K562 (cell line): ENCODE measurements at regions not wholly inside any gene's neighbourhood (a gene's known extent, or its start where the extent isn't known, plus 50 kb on each side); places are given as distances from the start of the nearest gene placed in this dataset.

Experiments
- ATAC-seq: fragments of 200-7000 bp; cut with Tn5 transposase; 3 replicates; pipeline ENCODE4 v1.9.1; 2020; ENCODE audit warnings: moderate library complexity
- BruUV-seq: library from RNA; stranded (reverse); fragments of 400-500 nt; replicated peaks from 2 replicates; lab custom pipeline; 2021; lab: Mats Ljungman, UMichigan
- CTCF ChIA-PET: fragments of 300-600 bp; formaldehyde crosslinking; extraction: SDS; loops from one replicate; lab custom pipeline; 2021; ENCODE audit warnings: low intra/inter-chr PET ratio; lab: Yijun Ruan, JAX
- POLR2A ChIA-PET: fragments of 300-600, 350-650 bp; sonication (Branson Sonifier 250); formaldehyde crosslinking; extraction: SDS; loops from one replicate; lab custom pipeline; 2021; ENCODE audit warnings: antibody characterized with exemption, inconsistent platforms; lab: Yijun Ruan, JAX
- DNase-seq, 4 experiments: peaks; one replicate each; pipeline versions ENCODE4 v3.0.0 to v3.0.0-alpha.2; 2011 to 2018; ENCODE audit warnings: low spot score in 3 of 4, mixed read lengths in 3 of 4; ENCODE audit errors: extremely low read depth in 1 of 4
- FAIRE-seq: peaks from 2 replicates; lab custom pipeline; 2011; peaks lifted over from hg19 to GRCh38; lab: Jason Lieb, UNC
- H2AFZ ChIP-seq: 2 replicates; pipeline ENCODE4 v1.6.0; 2011; ENCODE audit warnings: low read depth, low read length, control low read depth, inconsistent platforms
- H3K27ac ChIP-seq: fragments of 200-600 bp; 3 replicates; pipeline ENCODE4 v1.8.0; 2011; ENCODE audit warnings: low read depth, mild to moderate bottlenecking, control low read depth, inconsistent platforms, low read length, moderate library complexity, mixed read lengths; ENCODE audit errors: extremely low read depth
- H3K27me3 ChIP-seq, 2 experiments: fragments of 300-600 bp in 1 of 2; 2 replicates in 1 of 2; 3 replicates in 1 of 2; pipeline versions ENCODE4 v1.6.0 to v1.8.0; 2011; ENCODE audit warnings: inconsistent platforms in 2 of 2, low read length in 2 of 2, mild to moderate bottlenecking in 1 of 2, mixed read lengths in 1 of 2, moderate library complexity in 1 of 2; ENCODE audit not compliant: control insufficient read depth in 2 of 2, insufficient read depth in 2 of 2
- H3K36me3 ChIP-seq: fragments of 300-600 bp; 3 replicates; pipeline ENCODE4 v1.8.0; 2011; ENCODE audit warnings: mild to moderate bottlenecking, low read length, inconsistent platforms; ENCODE audit not compliant: control insufficient read depth, insufficient read depth
- H3K4me1 ChIP-seq, 2 experiments: fragments of 200-600 bp in 1 of 2; replicated peaks in 1 of 2; 2 replicates in 1 of 2; 3 replicates in 1 of 2; pipeline versions ENCODE4 v1.5.1 to v1.8.0; 2011; ENCODE audit warnings: inconsistent platforms in 2 of 2, low read length in 2 of 2, mild to moderate bottlenecking in 1 of 2, mixed read lengths in 1 of 2, moderate library complexity in 1 of 2; ENCODE audit not compliant: control insufficient read depth in 2 of 2, insufficient read depth in 2 of 2
- H3K4me2 ChIP-seq: 2 replicates; pipeline ENCODE4 v1.6.1; 2011; ENCODE audit warnings: low read length, control low read depth, inconsistent platforms, mixed read lengths; ENCODE audit not compliant: insufficient read depth
- H3K4me3 ChIP-seq: fragments of 200-600 bp; sonication (generic), shearing (Covaris generic); 2 replicates; pipeline ENCODE4 v1.5.1; 2016; ENCODE audit warnings: control low read depth, inconsistent platforms
- H3K79me2 ChIP-seq: fragments of 200-600 bp; 3 replicates; pipeline ENCODE4 v1.8.0; 2011; ENCODE audit warnings: low read length, inconsistent platforms; ENCODE audit not compliant: control insufficient read depth, insufficient read depth
- H3K9ac ChIP-seq, 2 experiments: 2 replicates each; pipeline versions ENCODE4 v1.6.0 to v1.6.1; 2011; ENCODE audit warnings: low read depth in 2 of 2, low read length in 2 of 2, control low read depth in 1 of 2, inconsistent platforms in 1 of 2, mild to moderate bottlenecking in 1 of 2, mixed read lengths in 1 of 2; ENCODE audit not compliant: insufficient read depth in 1 of 2
- H3K9me1 ChIP-seq: one replicate; pipeline ENCODE4 v1.6.0; 2011; ENCODE audit warnings: inconsistent platforms, mild to moderate bottlenecking, low read length, moderate library complexity; ENCODE audit not compliant: control insufficient read depth, insufficient read depth
- H3K9me3 ChIP-seq: replicated peaks from 2 replicates; pipeline ENCODE4 v1.5.1; 2011; ENCODE audit warnings: low read depth, low read length, inconsistent platforms; ENCODE audit not compliant: control insufficient read depth, insufficient read depth
- H4K20me1 ChIP-seq: replicated peaks from 2 replicates; pipeline ENCODE4 v1.6.1; 2011; ENCODE audit warnings: low read length, inconsistent platforms, mixed read lengths; ENCODE audit not compliant: control insufficient read depth, insufficient read depth
- BRCA1 ChIP-seq, 2 experiments: fragments of 450-650 bp in 1 of 2; sonication (generic) in 1 of 2; formaldehyde crosslinking in 1 of 2; IDR thresholded peaks; 2 replicates each; pipeline versions ENCODE4 v1.5.0 to v1.6.1; 2017 to 2020; ENCODE audit warnings: mild to moderate bottlenecking in 1 of 2, missing genetic modification reagents in 1 of 2
- BRD4 ChIP-seq: fragments of 200-600 bp; sonication (generic); IDR thresholded peaks from 2 replicates; pipeline ENCODE4 v1.6.1; 2017; ENCODE audit warnings: inconsistent platforms
- C11orf30 ChIP-seq: fragments of 450-650 bp; IDR thresholded peaks from 2 replicates; pipeline ENCODE4 v1.6.1; 2016; ENCODE audit warnings: low read depth, mild to moderate bottlenecking
- CHD1 ChIP-seq: fragments of 200-600 bp; sonication (generic); IDR thresholded peaks from one replicate; pipeline ENCODE4 v1.6.1; 2012; ENCODE audit warnings: mild to moderate bottlenecking, moderate library complexity, low read length, inconsistent platforms
- DMBX1 ChIP-seq: fragments of 250-450 bp; sonication (Bioruptor Pico); IDR thresholded peaks from 2 replicates; pipeline ENCODE4 v1.8.0; 2022; ENCODE audit warnings: inconsistent platforms, mild to moderate bottlenecking, moderate library complexity, borderline replicate concordance
- FOXM1 ChIP-seq, 2 experiments: fragments of 450-650 bp in 1 of 2; sonication (generic) in 1 of 2; formaldehyde crosslinking in 1 of 2; IDR thresholded peaks; 2 replicates each; pipeline versions ENCODE4 v1.6.1 to v1.9.0; 2017 to 2022; ENCODE audit warnings: low read depth in 2 of 2, mild to moderate bottlenecking in 2 of 2, missing genetic modification reagents in 1 of 2, moderate library complexity in 1 of 2
- HEY1 ChIP-seq: fragments of 250-450 bp; sonication (Bioruptor Pico); IDR thresholded peaks from 2 replicates; pipeline ENCODE4 v1.5.0; 2020; ENCODE audit warnings: mild to moderate bottlenecking, moderate library complexity, borderline replicate concordance
- SP1 ChIP-seq: sonication (generic); formaldehyde crosslinking; IDR thresholded peaks from 2 replicates; pipeline ENCODE4 v1.8.1; 2022; ENCODE audit warnings: mild to moderate bottlenecking, missing genetic modification reagents
- ZNF778 ChIP-seq: fragments of 450-650 bp; formaldehyde crosslinking; IDR thresholded peaks from 2 replicates; pipeline ENCODE4 v1.4.0; 2020; ENCODE audit warnings: mild to moderate bottlenecking, moderate library complexity
- ZSCAN32 ChIP-seq: fragments of 450-650 bp; formaldehyde crosslinking; IDR thresholded peaks from 2 replicates; pipeline ENCODE4 v1.4.0; 2020; ENCODE audit warnings: mild to moderate bottlenecking, moderate library complexity
- WGBS: fragments of 100-300 bp; shearing (Covaris generic); methylation state at CpG from one replicate; pipeline ENCODE4 v1.1.6; 2016; ENCODE audit warnings: low coverage, mixed read lengths; ENCODE audit not compliant: insufficient coverage; ENCODE audit errors: missing lambda C conversion rate; 5-methylcytosine and 5-hydroxymethylcytosine counted together
- in situ Hi-C: fragments of 300-500 bp; cut with MboI; formaldehyde crosslinking; loops from 4 replicates; pipeline ENCODE4 v1.15.0; 2018; ENCODE audit warnings: inconsistent platforms, mixed read lengths
- intact Hi-C: fragments of 100-400 bp; cut with micrococcal nuclease; formaldehyde crosslinking; loops from 2 replicates; pipeline ENCODE4 v1.14.2; 2022
- TF ChIP-seq, protein P1 (sequence below), 2 experiments: IDR thresholded peaks; 2 replicates each; pipeline ENCODE4 v1.6.1; 2011; ENCODE audit warnings: borderline replicate concordance in 1 of 2, control low read depth in 1 of 2, low read depth in 1 of 2, low read length in 1 of 2, mild to moderate bottlenecking in 1 of 2, mixed read lengths in 1 of 2, moderate library complexity in 1 of 2; ENCODE audit not compliant: insufficient read depth in 1 of 2, insufficient read length in 1 of 2, poor library complexity in 1 of 2, severe bottlenecking in 1 of 2; ENCODE audit errors: extremely low read depth in 1 of 2
- TF ChIP-seq, protein P2 (sequence below): sonication (generic); formaldehyde crosslinking; IDR thresholded peaks from 2 replicates; pipeline ENCODE4 v1.8.1; 2023; ENCODE audit warnings: mild to moderate bottlenecking, missing genetic modification reagents
- TF ChIP-seq, protein P3 (sequence below): fragments of 450-650 bp; IDR thresholded peaks from 2 replicates; pipeline ENCODE4 v1.7.1; 2018; ENCODE audit warnings: mild to moderate bottlenecking, low read depth; ENCODE audit not compliant: partially characterized antibody
- TF ChIP-seq, protein P4 (sequence below): sonication (generic); IDR thresholded peaks from 2 replicates; pipeline ENCODE4 v1.6.1; 2016

DNA sequence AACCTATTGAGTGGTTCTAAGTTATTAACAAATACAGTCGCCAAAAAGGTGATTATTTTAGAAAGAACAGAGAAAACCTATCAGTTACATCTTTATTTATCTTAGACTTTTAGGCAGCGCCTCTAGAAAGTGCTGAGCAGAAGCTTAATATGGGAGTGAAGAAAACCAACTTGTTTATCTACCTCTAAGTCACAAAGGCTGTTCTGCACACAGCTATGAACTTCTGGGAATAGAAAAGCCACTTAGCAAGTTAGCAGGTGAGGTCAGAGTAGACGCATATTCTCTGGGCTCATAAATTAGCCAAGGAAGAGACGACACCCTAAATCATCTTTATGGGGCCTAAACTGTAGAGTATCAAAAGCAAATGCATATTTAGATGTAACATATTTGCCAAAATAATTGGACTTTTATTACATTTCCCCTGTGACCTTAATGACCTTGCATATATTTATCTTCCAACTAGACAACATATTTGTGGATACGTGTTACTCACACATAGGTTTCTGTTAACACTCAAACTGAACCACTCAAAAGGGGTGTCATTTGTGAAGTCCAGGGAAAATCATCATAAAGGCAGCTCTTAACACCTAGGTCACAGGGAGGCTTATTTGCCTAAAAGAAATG lies 267.1 kb downstream of the ADGB start:
- H3K36me3 ChIP-seq = peaks cover 5% of the 10 kb centered on the region
- peak overlapping the region; percentile 76 for H2AFZ ChIP-seq
- H3K79me2 ChIP-seq = no peaks in the 10 kb centered on the region
- no peaks in the 10 kb centered on the region for H4K20me1 ChIP-seq
- intact Hi-C loops (no loop called here), in situ Hi-C loops (no loop called here)
- H3K9me1 ChIP-seq = no peaks in the 10 kb centered on the region
- FAIRE-seq (no peak), DNase-seq (no peak), ATAC-seq (peak; percentile 46)
- ChIA-PET CTCF (no interaction called here), POLR2A (interaction anchor here (0.9 to 2.5 kb wide), 4 partner anchors 12 to 338 kb away, joined by 3 to 13 read pairs (median 5); no protein-coding TSS in a partner anchor)
- H3K9ac ChIP-seq = peak overlapping the region in 1 of 2 experiments; percentile 11; a peak in 1 of 4 replicates
- H3K9me3 ChIP-seq = no peaks in the 10 kb centered on the region
- no peaks in the 10 kb centered on the region for H3K27me3 ChIP-seq
- no TSS peak for BruUV-seq
- H3K4me2 ChIP-seq = peak overlapping the region; percentile 13; the same call in 1 of the 2 replicates
- 11% methylated on average over 5 of the region's 5 CpGs for WGBS
- no peak overlapping the region for H3K4me3 ChIP-seq
- H3K27ac ChIP-seq = peak overlapping the region; percentile 50
- peaks cover 0 to 43% of the 10 kb centered on the region in 2 experiments for H3K4me1 ChIP-seq
- TF ChIP-seq BRD4 = no peak
- TF ChIP-seq, protein P1, sequence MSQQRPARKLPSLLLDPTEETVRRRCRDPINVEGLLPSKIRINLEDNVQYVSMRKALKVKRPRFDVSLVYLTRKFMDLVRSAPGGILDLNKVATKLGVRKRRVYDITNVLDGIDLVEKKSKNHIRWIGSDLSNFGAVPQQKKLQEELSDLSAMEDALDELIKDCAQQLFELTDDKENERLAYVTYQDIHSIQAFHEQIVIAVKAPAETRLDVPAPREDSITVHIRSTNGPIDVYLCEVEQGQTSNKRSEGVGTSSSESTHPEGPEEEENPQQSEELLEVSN (IDR thresholded peaks at IDR 0.05; ENCODE audit: borderline replicate concordance in 1 of 2, extremely low read depth in 1 of 2, insufficient read depth in 1 of 2, insufficient read length in 1 of 2, low read depth in 1 of 2, low read length in 1 of 2, poor library complexity in 1 of 2, severe bottlenecking in 1 of 2) = no peak
- TF ChIP-seq BRCA1 (IDR thresholded peaks at IDR 0.05) = no peak
- TF ChIP-seq BRCA1 (CRISPR knock-in tag; IDR thresholded peaks at IDR 0.05) = no peak
- TF ChIP-seq, protein P2, sequence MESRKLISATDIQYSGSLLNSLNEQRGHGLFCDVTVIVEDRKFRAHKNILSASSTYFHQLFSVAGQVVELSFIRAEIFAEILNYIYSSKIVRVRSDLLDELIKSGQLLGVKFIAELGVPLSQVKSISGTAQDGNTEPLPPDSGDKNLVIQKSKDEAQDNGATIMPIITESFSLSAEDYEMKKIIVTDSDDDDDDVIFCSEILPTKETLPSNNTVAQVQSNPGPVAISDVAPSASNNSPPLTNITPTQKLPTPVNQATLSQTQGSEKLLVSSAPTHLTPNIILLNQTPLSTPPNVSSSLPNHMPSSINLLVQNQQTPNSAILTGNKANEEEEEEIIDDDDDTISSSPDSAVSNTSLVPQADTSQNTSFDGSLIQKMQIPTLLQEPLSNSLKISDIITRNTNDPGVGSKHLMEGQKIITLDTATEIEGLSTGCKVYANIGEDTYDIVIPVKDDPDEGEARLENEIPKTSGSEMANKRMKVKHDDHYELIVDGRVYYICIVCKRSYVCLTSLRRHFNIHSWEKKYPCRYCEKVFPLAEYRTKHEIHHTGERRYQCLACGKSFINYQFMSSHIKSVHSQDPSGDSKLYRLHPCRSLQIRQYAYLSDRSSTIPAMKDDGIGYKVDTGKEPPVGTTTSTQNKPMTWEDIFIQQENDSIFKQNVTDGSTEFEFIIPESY (CRISPR knock-in tag) = no peak
- TF ChIP-seq, protein P3, sequence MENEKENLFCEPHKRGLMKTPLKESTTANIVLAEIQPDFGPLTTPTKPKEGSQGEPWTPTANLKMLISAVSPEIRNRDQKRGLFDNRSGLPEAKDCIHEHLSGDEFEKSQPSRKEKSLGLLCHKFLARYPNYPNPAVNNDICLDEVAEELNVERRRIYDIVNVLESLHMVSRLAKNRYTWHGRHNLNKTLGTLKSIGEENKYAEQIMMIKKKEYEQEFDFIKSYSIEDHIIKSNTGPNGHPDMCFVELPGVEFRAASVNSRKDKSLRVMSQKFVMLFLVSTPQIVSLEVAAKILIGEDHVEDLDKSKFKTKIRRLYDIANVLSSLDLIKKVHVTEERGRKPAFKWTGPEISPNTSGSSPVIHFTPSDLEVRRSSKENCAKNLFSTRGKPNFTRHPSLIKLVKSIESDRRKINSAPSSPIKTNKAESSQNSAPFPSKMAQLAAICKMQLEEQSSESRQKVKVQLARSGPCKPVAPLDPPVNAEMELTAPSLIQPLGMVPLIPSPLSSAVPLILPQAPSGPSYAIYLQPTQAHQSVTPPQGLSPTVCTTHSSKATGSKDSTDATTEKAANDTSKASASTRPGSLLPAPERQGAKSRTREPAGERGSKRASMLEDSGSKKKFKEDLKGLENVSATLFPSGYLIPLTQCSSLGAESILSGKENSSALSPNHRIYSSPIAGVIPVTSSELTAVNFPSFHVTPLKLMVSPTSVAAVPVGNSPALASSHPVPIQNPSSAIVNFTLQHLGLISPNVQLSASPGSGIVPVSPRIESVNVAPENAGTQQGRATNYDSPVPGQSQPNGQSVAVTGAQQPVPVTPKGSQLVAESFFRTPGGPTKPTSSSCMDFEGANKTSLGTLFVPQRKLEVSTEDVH = no peak
- peak; percentile 54; the same call in 1 of the 2 replicates for TF ChIP-seq HEY1 (CRISPR knock-in tag)
- no peak for TF ChIP-seq ZNF778
- no peak for TF ChIP-seq CHD1
- no peak for TF ChIP-seq C11orf30
- TF ChIP-seq ZSCAN32 (CRISPR knock-in tag) = no peak
- TF ChIP-seq, protein P4, sequence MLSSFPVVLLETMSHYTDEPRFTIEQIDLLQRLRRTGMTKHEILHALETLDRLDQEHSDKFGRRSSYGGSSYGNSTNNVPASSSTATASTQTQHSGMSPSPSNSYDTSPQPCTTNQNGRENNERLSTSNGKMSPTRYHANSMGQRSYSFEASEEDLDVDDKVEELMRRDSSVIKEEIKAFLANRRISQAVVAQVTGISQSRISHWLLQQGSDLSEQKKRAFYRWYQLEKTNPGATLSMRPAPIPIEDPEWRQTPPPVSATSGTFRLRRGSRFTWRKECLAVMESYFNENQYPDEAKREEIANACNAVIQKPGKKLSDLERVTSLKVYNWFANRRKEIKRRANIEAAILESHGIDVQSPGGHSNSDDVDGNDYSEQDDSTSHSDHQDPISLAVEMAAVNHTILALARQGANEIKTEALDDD = peak; percentile 76
- TF ChIP-seq DMBX1 = 0 out of 2 replicates have a peak, but pooled peaks have one; percentile 4
- TF ChIP-seq FOXM1 (IDR thresholded peaks at IDR 0.05; ENCODE audit: low read depth) = no peak
- TF ChIP-seq FOXM1 (CRISPR knock-in tag; IDR thresholded peaks at IDR 0.05; ENCODE audit: low read depth) = no peak
- TF ChIP-seq SP1 (CRISPR knock-in tag) = no peak
